ENCODE measurements at regions not wholly inside any gene's neighbourhood (a gene's known extent, or its start where the extent isn't known, plus 50 kb on each side); places are given as distances from the start of the nearest gene placed in this dataset.
"Not testable (repeated sequence)": the region's sequence is repeated elsewhere in the genome, so short reads cannot be mapped to it uniquely, and the experiment has no call there.

- DNase-seq, result no peak
These were observed 266.1 kb upstream of the MEX3C start for GRCh38 chr18:51463483-51464136.

GRCh38 chr18:51478908-51479307 lies 281.4 kb upstream of the MEX3C start:
- no peak for DNase-seq

DNA sequence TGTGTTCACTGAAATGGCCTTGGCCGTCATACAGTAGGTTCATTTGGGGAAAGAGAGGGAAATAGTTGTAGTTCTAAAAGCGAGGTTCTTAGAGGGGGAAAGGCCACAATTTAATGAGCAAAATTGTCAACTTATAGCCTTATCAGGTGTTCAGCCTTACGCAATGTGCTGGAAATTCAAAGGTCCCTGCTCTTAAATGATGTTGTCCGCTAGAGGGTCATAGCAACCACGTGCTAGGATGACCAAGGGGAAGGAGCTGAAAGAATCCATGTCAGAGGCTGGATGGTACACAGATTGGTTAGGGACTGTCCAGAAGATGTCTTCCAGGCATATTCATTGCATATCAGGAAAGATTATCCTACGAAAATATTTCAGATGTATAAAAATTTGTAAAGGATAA lies 282.3 kb upstream of the MEX3C start:
- DNase-seq, result no peak

GRCh38 chr18:51480407-51481261 lies 283.2 kb upstream of the MEX3C start:
- no peak for DNase-seq

- DNase-seq, result no peak
These were observed 289.4 kb upstream of the MEX3C start for GRCh38 chr18:51486735-51487366.

GRCh38 chr18:51490417-51490816 lies 292.9 kb upstream of the MEX3C start:
- DNase-seq, result no peak

DNA sequence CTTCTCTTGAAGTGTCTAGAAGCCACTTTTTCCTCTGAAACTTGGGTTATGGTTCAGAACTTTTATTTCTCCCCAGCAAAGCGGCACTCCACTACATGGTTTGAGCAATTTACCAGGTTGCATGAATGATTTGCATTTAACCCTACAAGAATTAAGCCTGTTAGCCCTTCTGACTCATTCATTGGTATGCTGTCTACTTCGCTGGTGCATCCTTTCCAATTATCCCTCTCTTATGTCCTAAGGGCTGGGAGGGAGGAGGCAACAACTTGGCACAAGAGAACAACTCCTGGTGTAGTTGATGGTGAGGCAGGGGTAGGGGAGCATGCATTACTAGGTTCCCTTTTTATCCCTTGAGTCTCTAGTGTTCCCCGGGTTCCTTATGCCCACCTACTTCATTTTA lies 293.4 kb upstream of the MEX3C start:
- DNase-seq, result no peak

DNA sequence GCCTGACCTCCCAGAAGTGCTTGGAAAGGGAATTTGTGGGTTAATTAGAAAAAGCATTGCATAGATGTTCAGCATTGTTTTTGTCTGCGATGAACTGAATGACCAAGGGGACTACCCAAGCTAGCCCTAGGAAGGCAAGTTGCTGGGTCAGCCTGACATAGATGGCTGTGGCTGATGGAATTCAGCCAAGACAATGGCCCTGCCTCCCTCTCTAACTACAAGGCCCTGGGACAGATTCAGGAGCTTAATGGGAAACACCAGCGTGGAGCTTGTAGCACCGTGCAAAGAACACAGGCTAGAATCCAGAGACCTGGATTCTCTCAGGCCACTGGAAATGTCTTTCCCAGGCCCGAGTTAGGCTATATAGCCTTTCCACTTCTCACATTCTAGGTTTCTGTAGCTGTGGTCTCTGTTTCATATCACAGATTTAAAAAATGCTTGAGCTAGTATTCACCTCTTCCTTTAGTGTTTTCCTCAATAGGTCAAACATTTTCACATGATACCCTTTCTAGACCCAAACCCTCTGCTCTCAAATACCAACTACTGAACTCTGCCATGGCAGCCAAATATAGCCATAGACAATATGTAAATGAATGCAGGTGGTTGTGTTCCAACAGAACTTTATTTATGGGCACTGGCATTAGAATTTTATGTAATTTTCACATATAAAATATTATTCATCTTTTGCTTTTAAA lies 294.3 kb upstream of the MEX3C start:
- no peak for DNase-seq

- no peak for DNase-seq
These were observed 300.8 kb upstream of the MEX3C start for GRCh38 chr18:51498085-51498855.

- DNase-seq, result no peak
These were observed 305.9 kb upstream of the MEX3C start for GRCh38 chr18:51503351-51503750.

- DNase-seq, result no peak
These were observed 309.3 kb upstream of the MEX3C start for GRCh38 chr18:51506811-51507210.

DNA sequence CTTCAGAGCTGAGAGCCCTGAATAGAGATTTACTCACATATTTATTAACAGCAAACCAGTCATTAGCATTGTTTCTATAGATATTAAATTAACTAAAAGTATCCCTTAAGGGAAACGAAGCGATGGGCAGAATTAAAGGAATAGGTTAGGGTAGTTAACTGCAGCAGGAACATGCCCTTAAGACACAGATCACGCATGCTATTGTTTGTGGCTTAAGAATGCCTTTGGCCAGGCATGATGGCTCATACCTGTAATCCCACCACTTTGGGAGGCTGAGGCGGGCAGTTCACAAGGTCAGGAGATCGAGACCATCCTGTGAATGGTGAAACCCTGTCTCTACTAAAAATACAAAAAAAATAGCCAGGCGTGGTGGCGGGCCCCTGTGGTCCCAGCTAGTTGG lies 310.9 kb upstream of the MEX3C start:
- DNase-seq, result not testable (repeated sequence)

DNA sequence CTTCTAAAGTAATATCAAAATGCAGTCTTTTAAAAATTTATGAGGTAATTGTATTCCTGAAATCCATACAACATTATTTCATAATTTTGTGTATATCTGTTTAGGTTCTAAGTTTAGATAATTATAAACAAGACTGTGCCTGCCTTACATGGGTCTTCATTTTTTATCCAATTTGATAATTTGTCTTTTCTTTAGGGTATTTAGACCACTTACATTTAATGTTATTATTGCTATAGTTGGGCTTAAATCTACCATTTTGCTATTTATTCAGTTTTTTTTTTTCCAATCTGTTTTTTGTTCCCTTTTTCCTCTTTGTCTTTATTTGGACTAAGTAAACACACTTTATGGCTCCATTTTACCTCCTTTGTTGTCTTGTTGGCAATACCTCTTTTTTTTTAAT lies 312.5 kb upstream of the MEX3C start:
- no peak for DNase-seq

GRCh38 chr18:51513517-51513916 lies 316.0 kb upstream of the MEX3C start:
- no peak for DNase-seq

DNA sequence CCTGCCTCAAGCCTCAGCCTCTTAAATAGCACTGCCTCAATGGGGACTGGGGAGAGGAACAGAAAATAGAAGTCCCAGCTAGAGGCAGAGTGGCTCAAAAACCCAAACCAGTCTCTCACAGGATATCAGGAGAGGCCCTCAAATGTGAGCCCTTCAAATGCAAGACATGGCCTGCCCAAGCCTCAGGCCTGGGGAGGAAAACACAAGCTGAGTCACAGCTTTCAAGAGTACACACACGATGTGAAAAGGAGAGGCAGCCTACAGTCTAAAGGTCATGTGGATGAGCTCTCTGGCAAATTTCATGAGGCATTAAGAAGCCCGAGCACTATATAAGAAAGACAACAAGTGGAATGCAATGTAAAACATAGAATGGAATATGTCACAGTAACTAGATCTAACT lies 316.6 kb upstream of the MEX3C start:
- no peak for DNase-seq

GRCh38 chr18:51516478-51517038 lies 319.1 kb upstream of the MEX3C start:
- DNase-seq, result no peak

GRCh38 chr18:51519571-51519970 lies 322.1 kb upstream of the MEX3C start:
- DNase-seq, result no peak

- no peak for DNase-seq
These were observed 323.2 kb upstream of the MEX3C start for GRCh38 chr18:51520676-51521180.

DNA sequence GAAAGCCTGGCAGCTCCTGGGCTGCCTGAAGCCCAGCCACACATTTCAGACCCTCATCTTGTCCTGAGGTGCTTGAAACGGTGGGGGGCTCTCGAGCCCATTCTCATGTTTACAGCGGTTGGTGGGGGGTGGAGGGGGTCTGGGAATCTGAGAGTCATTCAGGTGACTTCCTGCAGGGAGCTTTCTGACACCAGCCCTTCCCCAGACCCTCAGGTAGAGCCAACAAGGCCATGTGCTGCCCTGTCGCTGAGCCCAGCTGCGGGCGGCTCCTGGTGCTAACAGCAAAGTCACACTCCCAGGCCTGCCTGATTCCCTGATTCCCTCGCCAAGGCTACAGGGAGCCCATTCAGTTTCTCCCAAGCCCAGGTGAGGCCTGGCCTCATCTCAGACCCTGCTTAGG lies 324.9 kb upstream of the MEX3C start:
- DNase-seq, result no peak

DNA sequence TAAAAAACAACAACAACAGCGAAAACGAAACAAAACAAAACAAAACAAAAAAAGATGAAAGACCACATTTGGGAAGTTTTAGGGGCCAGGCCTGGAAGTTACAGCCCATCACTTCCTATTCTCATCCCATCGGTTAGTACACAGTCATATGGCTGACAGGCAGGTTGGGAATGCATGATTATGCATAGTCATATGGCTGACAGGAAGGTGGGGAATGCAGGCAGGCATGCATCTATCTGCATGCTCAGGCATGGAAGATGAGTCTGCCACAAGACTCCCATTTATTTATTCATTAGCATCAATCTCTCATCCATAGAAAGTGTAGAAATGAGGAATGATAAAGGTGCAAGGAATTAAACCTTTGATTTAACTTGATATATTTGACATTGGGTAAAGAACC lies 325.3 kb upstream of the MEX3C start:
- DNase-seq, result no peak

- no peak for DNase-seq
These were observed 326.2 kb upstream of the MEX3C start for GRCh38 chr18:51523671-51524070.

All from CD4-positive, alpha-beta T cell treated with Interleukin-17A for 4 hours (primary cell).